CD4-positive, alpha-beta T cell (primary cell): ENCODE measurements at regions not wholly inside any gene's neighbourhood (a gene's known extent, or its start where the extent isn't known, plus 50 kb on each side); places are given as distances from the start of the nearest gene placed in this dataset.
"Not testable (repeated sequence)": the region's sequence is repeated elsewhere in the genome, so short reads cannot be mapped to it uniquely, and the experiment has no call there.

Experiments
- ATAC-seq: fragments of 200-7000 bp; cut with Tn5 transposase; one replicate; pipeline ENCODE4 v1.10.0; 2022; ENCODE audit warnings: mild to moderate bottlenecking; ENCODE audit not compliant: poor library complexity
- CTCF ChIA-PET: fragments of 350-600 bp; sonication (Branson Sonifier 250); formaldehyde crosslinking; loops from one replicate; lab custom pipeline; 2021; ENCODE audit warnings: antibody characterized with exemption, inconsistent platforms; lab: Charles Lee
- POLR2A ChIA-PET: fragments of 350-600 bp; sonication (Branson Sonifier 250); formaldehyde crosslinking; loops from one replicate; lab custom pipeline; 2021; ENCODE audit warnings: antibody characterized with exemption, inconsistent platforms; lab: Charles Lee
- DNase-seq, 14 experiments: peaks; one replicate each; pipeline ENCODE4 v3.0.0-alpha.2; 2013 to 2020; ENCODE audit warnings: mixed read lengths in 2 of 14
- H3K27ac ChIP-seq, 2 donors: one replicate each; pipeline versions ENCODE4 v1.5.1 to v1.7.0; 2013; ENCODE audit warnings: low read length in 2 of 2, low read depth in 1 of 2, mild to moderate bottlenecking in 1 of 2
- H3K27me3 ChIP-seq, 2 experiments: 1 replicate in 1 of 2; 2 replicates in 1 of 2; pipeline versions ENCODE4 v1.6.1 to v1.7.0; 2013; ENCODE audit warnings: low read length in 2 of 2, control low read depth in 1 of 2, mild to moderate bottlenecking in 1 of 2, moderate library complexity in 1 of 2; ENCODE audit not compliant: insufficient read depth in 2 of 2, control insufficient read depth in 1 of 2
- H3K36me3 ChIP-seq: one replicate; pipeline ENCODE4 v1.6.1; 2013; ENCODE audit warnings: low read length, control low read depth; ENCODE audit not compliant: insufficient read depth
- H3K4me1 ChIP-seq: one replicate; pipeline ENCODE4 v1.6.1; 2013; ENCODE audit warnings: low read length, control low read depth; ENCODE audit not compliant: insufficient read depth
- H3K4me3 ChIP-seq: one replicate; pipeline ENCODE4 v1.5.1; 2013; ENCODE audit warnings: mild to moderate bottlenecking, low read length, moderate library complexity
- H3K9me3 ChIP-seq, 2 experiments: 1 replicate in 1 of 2; 2 replicates in 1 of 2; pipeline versions ENCODE4 v1.6.1 to v1.7.0; 2013; ENCODE audit warnings: low read length in 2 of 2, mild to moderate bottlenecking in 2 of 2, control low read depth in 1 of 2, moderate library complexity in 1 of 2; ENCODE audit not compliant: control insufficient read depth in 1 of 2, insufficient read depth in 1 of 2
- H3K27ac Mint-ChIP-seq: one replicate; pipeline ENCODE4 v1.8.0; 2020; ENCODE audit warnings: mixed read lengths
- H3K27me3 Mint-ChIP-seq: one replicate; pipeline ENCODE4 v1.8.0; 2021; ENCODE audit warnings: mixed read lengths
- H3K36me3 Mint-ChIP-seq: one replicate; pipeline ENCODE4 v1.8.0; 2021; ENCODE audit warnings: low read depth, mixed read lengths
- H3K4me1 Mint-ChIP-seq: one replicate; pipeline ENCODE4 v1.8.0; 2021; ENCODE audit warnings: low read depth, mixed read lengths
- H3K4me3 Mint-ChIP-seq: one replicate; pipeline ENCODE4 v1.8.0; 2020; ENCODE audit warnings: mild to moderate bottlenecking, mixed read lengths
- H3K9me3 Mint-ChIP-seq: one replicate; pipeline ENCODE4 v1.8.0; 2020; ENCODE audit warnings: mixed read lengths
- intact Hi-C, 2 experiments: fragments of 100-400 bp; cut with DNase I in 1 of 2; cut with micrococcal nuclease in 1 of 2; formaldehyde crosslinking; loops; one replicate each; pipeline versions ENCODE4 v1.15.1 to v1.9.0; 2023 to 2025; cut with DNase I, micrococcal nuclease
- TF ChIP-seq, protein P1 (sequence below): fragments of 200-600 bp; IDR thresholded peaks from one replicate; pipeline ENCODE4 v1.8.0; 2022; ENCODE audit warnings: antibody characterized with exemption, mild to moderate bottlenecking

DNA sequence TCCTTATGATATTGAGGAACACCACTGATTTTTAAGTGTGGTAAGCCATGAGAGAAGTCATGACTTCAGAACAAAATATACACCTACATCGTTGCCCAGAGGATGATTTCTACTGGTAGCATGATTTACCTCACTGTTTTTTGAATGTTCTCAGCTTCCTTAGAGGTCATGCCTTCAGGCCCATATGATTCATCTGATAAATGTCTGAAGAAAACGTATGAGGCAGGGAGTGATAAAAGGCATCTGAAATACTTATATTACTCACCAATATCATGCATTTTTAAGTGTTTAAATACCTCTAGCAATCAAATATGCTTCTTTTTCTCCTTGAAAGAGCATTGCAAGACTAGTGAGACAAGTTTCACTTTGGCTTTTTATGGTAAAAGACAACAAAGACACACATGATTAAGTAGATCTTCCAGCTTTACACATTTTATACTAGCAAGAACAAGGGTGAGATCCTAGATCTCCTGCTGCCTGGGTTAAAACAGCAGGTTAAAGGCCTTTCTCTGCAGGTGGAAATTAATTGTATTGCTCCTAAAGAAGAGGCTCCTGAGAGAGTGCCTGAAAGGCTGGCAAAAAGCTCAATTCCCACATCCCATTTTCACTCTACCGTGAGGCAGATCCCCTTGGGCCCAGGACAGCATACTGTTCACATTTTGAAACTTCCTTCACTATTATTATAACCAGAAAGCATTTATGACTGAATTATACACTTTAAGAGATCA, 432.4 kb downstream of the SLITRK1 start:
- Mint-ChIP-seq H3K4me1 (no peaks in the 10 kb centered on the region), H3K4me3 (no peak overlapping the region), H3K36me3 (no peaks in the 10 kb centered on the region), H3K27ac (no peak overlapping the region), H3K27me3 (no peaks in the 10 kb centered on the region), H3K9me3 (peaks cover 4% of the 10 kb centered on the region)
- Histone ChIP-seq H3K27me3 (no peaks in the 10 kb centered on the region), H3K9me3 (peaks cover 0 to 19% of the 10 kb centered on the region in 2 experiments), H3K4me3 (no peak overlapping the region), H3K36me3 (no peaks in the 10 kb centered on the region), H3K4me1 (no peaks in the 10 kb centered on the region), H3K27ac (no peak overlapping the region)
- ChIA-PET CTCF (no interaction called here), POLR2A (no interaction called here)
- intact Hi-C loops, result no loop called here
- ATAC-seq (no peak), DNase-seq (no peak)
- TF ChIP-seq, protein P1, sequence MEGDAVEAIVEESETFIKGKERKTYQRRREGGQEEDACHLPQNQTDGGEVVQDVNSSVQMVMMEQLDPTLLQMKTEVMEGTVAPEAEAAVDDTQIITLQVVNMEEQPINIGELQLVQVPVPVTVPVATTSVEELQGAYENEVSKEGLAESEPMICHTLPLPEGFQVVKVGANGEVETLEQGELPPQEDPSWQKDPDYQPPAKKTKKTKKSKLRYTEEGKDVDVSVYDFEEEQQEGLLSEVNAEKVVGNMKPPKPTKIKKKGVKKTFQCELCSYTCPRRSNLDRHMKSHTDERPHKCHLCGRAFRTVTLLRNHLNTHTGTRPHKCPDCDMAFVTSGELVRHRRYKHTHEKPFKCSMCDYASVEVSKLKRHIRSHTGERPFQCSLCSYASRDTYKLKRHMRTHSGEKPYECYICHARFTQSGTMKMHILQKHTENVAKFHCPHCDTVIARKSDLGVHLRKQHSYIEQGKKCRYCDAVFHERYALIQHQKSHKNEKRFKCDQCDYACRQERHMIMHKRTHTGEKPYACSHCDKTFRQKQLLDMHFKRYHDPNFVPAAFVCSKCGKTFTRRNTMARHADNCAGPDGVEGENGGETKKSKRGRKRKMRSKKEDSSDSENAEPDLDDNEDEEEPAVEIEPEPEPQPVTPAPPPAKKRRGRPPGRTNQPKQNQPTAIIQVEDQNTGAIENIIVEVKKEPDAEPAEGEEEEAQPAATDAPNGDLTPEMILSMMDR, result no peak

DNA sequence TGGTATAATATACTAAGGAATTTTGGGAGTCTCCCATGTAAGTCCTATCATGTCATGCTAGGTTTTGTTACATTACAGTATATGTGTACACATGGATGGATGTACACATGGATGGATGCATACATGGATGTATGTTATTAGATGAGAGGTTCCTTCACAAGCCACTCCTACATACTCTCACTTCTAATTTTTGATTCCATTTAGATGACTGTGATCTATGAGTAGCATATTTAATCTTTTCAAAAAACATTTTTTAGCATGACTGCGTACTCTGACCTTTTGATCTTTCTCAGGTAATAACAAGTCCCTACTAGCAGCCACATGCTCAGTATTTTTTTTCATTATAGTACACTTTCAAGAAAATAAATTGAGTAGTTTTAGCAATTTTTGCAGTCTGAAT, 441.8 kb downstream of the SLITRK1 start:
- no peak for DNase-seq
- POLR2A ChIA-PET, result no interaction called here
- H3K4me3 Mint-ChIP-seq, result no peak overlapping the region

DNA sequence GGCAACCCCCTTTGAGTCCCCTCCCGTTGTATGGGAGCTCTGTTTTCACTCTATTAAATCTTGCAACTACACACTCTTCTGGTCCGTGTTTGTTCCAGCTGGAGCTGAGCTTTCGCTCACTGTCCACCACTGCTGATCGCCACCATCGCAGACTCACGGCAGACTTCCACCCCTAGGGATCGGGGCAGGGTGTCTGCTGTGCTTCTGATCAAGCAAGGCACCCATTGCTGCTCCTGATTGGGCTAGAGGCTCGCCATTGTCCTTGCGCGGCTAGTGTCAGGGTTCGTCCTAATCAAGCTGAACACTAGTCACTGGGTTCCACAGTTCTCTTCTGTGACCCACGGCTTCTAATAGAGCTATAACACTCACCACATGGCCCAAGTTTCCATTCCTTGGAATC, 442.8 kb downstream of the SLITRK1 start:
- H3K4me1 ChIP-seq, POLR2A ChIA-PET, H3K27ac Mint-ChIP-seq, CTCF ChIA-PET, H3K4me3 ChIP-seq, H3K9me3 ChIP-seq, intact Hi-C loops, H3K27me3 Mint-ChIP-seq, H3K27me3 ChIP-seq, H3K36me3 ChIP-seq, ATAC-seq, H3K4me1 Mint-ChIP-seq, H3K9me3 Mint-ChIP-seq, H3K4me3 Mint-ChIP-seq, H3K36me3 Mint-ChIP-seq, H3K27ac ChIP-seq: not testable (repeated sequence)
- peak in 1 of 14 experiments; percentile 2 for DNase-seq

More for the DNA sequence above, 441.8 kb downstream of the SLITRK1 start:
- Histone ChIP-seq H3K4me1 (no peaks in the 10 kb centered on the region), H3K4me3 (no peak overlapping the region), H3K9me3 (peaks cover 0 to 4% of the 10 kb centered on the region in 2 experiments), H3K36me3 (no peaks in the 10 kb centered on the region), H3K27me3 (no peaks in the 10 kb centered on the region), H3K27ac (no peak overlapping the region)
- intact Hi-C loops, result no loop called here
- Mint-ChIP-seq H3K27ac (no peak overlapping the region), H3K27me3 (no peaks in the 10 kb centered on the region), H3K36me3 (no peaks in the 10 kb centered on the region), H3K9me3 (peaks cover 7% of the 10 kb centered on the region), H3K4me1 (no peaks in the 10 kb centered on the region)
- no peak for ATAC-seq
- TF ChIP-seq, protein P1, result no peak
- CTCF ChIA-PET, result no interaction called here

GRCh38 chr13:83423861-83424260, 458.4 kb downstream of the SLITRK1 start:
- H3K9me3 Mint-ChIP-seq, result peaks cover 5% of the 10 kb centered on the region
- DNase-seq (no peak), ATAC-seq (no peak)
- H3K27me3 Mint-ChIP-seq, result no peaks in the 10 kb centered on the region
- Histone ChIP-seq H3K9me3 (no peaks in the 10 kb centered on the region), H3K27me3 (no peaks in the 10 kb centered on the region), H3K4me1 (no peaks in the 10 kb centered on the region), H3K4me3 (no peak overlapping the region), H3K36me3 (no peaks in the 10 kb centered on the region), H3K27ac (no peak overlapping the region)
- TF ChIP-seq, protein P1, result no peak
- CTCF ChIA-PET, result no interaction called here
- H3K36me3 Mint-ChIP-seq, result no peaks in the 10 kb centered on the region
- intact Hi-C loops, result no loop called here
- POLR2A ChIA-PET, result no interaction called here
- no peak overlapping the region for H3K27ac Mint-ChIP-seq
- H3K4me3 Mint-ChIP-seq, result no peak overlapping the region
- no peaks in the 10 kb centered on the region for H3K4me1 Mint-ChIP-seq
